ENCODE measurements at regions not wholly inside any gene's neighbourhood (a gene's known extent, or its start where the extent isn't known, plus 50 kb on each side); places are given as distances from the start of the nearest gene placed in this dataset.

DNA sequence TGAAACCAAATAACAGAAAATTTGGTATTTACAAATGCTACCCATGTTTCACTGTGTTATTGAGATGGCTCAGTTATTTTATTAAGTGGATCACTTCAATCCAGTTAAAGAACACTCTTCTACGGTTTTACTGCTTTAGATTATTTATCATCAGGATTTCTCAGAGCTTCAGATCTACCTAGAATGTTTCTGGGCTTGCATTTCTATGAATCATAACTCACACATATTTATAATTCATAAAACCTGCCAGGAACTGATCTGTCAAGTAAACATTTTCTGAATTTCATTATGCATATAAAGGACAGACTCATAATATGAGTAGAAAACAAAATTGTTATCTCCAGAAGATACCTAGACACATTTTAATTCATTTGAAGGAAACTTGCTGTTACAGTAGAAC lies 1172.3 kb upstream of the LRRTM3 start:
- intact Hi-C loops (cut with DNase I, micrococcal nuclease), result no loop called here
- TF ChIP-seq, protein P1, sequence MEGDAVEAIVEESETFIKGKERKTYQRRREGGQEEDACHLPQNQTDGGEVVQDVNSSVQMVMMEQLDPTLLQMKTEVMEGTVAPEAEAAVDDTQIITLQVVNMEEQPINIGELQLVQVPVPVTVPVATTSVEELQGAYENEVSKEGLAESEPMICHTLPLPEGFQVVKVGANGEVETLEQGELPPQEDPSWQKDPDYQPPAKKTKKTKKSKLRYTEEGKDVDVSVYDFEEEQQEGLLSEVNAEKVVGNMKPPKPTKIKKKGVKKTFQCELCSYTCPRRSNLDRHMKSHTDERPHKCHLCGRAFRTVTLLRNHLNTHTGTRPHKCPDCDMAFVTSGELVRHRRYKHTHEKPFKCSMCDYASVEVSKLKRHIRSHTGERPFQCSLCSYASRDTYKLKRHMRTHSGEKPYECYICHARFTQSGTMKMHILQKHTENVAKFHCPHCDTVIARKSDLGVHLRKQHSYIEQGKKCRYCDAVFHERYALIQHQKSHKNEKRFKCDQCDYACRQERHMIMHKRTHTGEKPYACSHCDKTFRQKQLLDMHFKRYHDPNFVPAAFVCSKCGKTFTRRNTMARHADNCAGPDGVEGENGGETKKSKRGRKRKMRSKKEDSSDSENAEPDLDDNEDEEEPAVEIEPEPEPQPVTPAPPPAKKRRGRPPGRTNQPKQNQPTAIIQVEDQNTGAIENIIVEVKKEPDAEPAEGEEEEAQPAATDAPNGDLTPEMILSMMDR (IDR thresholded peaks at IDR 0.05), result no peak
- DNase-seq (no peak), ATAC-seq (no peak)
- Histone ChIP-seq H3K9me3 (no peaks in the 10 kb centered on the region), H3K4me1 (ENCODE audit: low read depth) (no peaks in the 10 kb centered on the region), H3K4me3 (no peak overlapping the region), H3K36me3 (ENCODE audit: low read depth) (no peaks in the 10 kb centered on the region)

DNA sequence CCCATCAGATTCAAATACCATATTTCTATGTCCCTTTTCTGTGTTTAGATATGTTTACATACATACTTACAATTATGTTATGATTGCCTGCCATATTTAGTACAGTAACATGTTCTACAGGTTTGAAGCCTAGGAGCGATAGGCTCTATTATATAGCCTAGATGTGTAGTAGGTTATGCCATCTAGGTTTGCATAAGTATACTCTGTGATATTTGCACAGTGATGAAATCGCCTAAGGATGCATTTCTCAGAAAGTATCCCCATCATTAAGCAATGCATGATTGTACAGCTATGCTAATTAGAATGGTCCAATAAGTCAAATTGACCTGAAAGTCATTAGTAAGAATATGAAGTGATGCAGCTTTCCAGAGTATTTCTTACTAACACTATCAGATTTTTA lies 1171.7 kb upstream of the LRRTM3 start:
- ATAC-seq (no peak), DNase-seq (no peak)
- Histone ChIP-seq H3K36me3 (ENCODE audit: low read depth) (no peaks in the 10 kb centered on the region), H3K9me3 (no peaks in the 10 kb centered on the region), H3K4me3 (no peak overlapping the region), H3K4me1 (ENCODE audit: low read depth) (no peaks in the 10 kb centered on the region)
- intact Hi-C loops (cut with DNase I, micrococcal nuclease), result no loop called here
- TF ChIP-seq, protein P1 (IDR thresholded peaks at IDR 0.05), result no peak

DNA sequence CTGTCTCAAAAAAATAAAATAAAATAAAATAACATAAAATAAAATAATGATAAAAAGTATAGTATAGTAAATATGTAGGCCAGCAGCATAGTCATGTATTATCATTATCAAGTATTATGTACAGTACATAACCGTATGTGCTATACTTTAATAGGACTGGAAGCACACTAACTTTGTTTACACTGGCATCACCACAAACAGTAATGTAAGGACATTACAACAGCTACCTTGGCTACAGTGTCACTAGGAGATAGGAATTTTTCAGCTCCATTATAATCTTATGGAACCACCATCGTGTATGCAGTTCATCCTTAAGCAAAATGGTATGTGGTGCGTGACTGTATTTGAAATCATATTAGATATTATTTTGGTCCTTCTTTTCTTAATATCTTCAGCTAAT lies 1163.5 kb upstream of the LRRTM3 start:
- Histone ChIP-seq H3K36me3 (ENCODE audit: low read depth) (no peaks in the 10 kb centered on the region), H3K4me1 (ENCODE audit: low read depth) (no peaks in the 10 kb centered on the region), H3K9me3 (no peaks in the 10 kb centered on the region), H3K4me3 (no peak overlapping the region)
- intact Hi-C loops (cut with DNase I, micrococcal nuclease), result no loop called here
- DNase-seq, result no peak
- ATAC-seq, result no peak
- TF ChIP-seq, protein P1 (IDR thresholded peaks at IDR 0.05), result no peak

DNA sequence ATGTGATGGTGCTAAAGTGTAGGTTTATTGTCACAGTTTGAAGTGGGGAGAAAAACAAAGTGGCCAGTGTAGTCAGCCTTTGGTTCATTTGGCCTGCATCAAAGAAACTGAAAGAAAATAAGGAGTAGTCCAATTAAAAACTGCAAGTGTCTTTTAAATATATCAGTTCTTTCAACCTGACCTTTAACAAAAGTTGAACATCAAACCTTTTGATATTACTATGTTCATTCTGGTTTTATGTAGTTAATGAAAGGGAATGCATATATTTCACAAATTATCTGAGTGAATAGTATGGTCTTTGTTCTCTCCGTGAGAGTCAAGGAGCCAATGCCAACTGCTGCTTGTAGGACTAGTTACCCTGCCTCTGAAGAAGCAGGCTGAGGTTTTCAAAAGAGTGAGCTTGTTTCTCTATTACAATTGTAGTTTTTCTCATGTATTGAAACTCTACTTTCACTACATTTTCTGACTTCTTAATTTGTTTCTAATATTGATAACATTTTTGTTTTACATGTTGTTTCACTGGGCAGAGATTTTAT lies 1160.8 kb upstream of the LRRTM3 start:
- Histone ChIP-seq H3K9me3 (no peaks in the 10 kb centered on the region), H3K4me1 (ENCODE audit: low read depth) (no peaks in the 10 kb centered on the region), H3K4me3 (no peak overlapping the region), H3K36me3 (ENCODE audit: low read depth) (no peaks in the 10 kb centered on the region)
- TF ChIP-seq, protein P1 (IDR thresholded peaks at IDR 0.05), result no peak
- intact Hi-C loops (cut with DNase I, micrococcal nuclease), result no loop called here
- DNase-seq, result no peak
- no peak for ATAC-seq

DNA sequence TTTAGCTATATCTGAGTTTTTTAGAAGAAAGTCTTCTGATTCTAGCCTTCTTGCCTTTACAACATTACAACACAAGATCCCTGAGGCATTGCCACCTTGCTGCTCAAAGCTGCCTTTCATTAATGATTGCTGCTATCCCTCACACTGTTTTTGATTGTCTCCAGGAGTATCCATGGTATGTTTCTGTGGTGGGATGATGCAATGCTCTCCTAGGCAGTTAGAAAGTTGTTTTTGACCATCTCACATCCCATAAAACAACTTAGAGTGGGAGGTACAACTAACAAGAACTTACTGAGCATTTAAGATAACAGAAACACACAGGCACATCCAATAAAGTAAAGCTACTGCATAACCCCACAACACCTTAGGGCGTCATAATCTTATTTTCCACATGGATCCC lies 1156.0 kb upstream of the LRRTM3 start:
- ATAC-seq (no peak), DNase-seq (no peak)
- no peaks in the 10 kb centered on the region for H3K36me3 ChIP-seq (ENCODE audit: low read depth)
- H3K4me1 ChIP-seq (ENCODE audit: low read depth), result no peaks in the 10 kb centered on the region
- no peaks in the 10 kb centered on the region for H3K9me3 ChIP-seq
- H3K4me3 ChIP-seq, result no peak overlapping the region
- TF ChIP-seq, protein P1 (IDR thresholded peaks at IDR 0.05), result no peak
- intact Hi-C loops (cut with DNase I, micrococcal nuclease), result no loop called here

DNA sequence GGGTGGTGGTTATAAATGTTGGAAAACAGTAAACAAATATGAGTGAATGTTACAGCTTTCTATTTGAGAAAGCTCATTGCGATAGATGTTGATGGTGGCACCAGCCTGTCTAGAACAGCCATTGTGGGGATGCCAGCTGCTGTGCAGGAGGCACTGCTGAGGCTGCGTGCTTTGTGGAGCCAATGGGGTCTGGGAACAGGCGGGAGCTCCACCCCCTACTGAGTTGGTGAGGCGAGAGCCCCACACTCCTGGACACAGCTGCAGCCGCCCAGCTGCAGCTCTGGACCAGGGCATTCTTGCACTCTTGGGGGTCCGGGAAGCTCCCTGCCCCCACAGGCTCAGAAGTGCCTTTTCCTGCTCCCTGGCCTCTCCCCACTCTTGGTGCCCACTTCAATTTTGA lies 1147.1 kb upstream of the LRRTM3 start:
- ATAC-seq (no peak), DNase-seq (no peak)
- Histone ChIP-seq H3K4me3 (no peak overlapping the region), H3K4me1 (ENCODE audit: low read depth) (no peaks in the 10 kb centered on the region), H3K36me3 (ENCODE audit: low read depth) (no peaks in the 10 kb centered on the region), H3K9me3 (no peaks in the 10 kb centered on the region)
- TF ChIP-seq, protein P1 (IDR thresholded peaks at IDR 0.05), result no peak
- intact Hi-C loops (cut with DNase I, micrococcal nuclease), result no loop called here
